ENCODE measurements at regions not wholly inside any gene's neighbourhood (a gene's known extent, or its start where the extent isn't known, plus 50 kb on each side); places are given as distances from the start of the nearest gene placed in this dataset.

DNA sequence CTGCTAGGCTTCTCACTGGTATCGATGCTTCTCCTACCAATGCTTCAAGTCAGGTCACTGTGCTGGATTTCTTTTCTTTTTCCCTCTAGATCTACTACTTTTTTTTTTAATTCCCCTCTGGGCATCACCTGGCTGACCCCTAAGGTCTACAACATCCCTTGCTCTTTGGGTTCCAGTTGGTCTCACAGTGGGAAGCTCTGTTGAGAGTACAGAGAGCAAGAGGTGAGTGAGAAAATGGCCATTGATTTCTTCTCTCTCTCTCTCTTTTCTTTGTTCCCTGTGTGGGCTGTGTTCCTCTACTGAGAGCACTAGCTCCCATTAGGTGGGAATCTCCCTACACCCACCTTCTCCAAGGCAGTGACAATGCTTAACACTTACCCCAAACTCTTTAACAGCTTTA lies 413.4 kb downstream of the KCNJ2 start:
- no peaks in the 10 kb centered on the region for H3K9me3 ChIP-seq (ENCODE audit: low read length)
- no peak overlapping the region for H2AFZ ChIP-seq (ENCODE audit: low read length)
- TF ChIP-seq, protein P1, sequence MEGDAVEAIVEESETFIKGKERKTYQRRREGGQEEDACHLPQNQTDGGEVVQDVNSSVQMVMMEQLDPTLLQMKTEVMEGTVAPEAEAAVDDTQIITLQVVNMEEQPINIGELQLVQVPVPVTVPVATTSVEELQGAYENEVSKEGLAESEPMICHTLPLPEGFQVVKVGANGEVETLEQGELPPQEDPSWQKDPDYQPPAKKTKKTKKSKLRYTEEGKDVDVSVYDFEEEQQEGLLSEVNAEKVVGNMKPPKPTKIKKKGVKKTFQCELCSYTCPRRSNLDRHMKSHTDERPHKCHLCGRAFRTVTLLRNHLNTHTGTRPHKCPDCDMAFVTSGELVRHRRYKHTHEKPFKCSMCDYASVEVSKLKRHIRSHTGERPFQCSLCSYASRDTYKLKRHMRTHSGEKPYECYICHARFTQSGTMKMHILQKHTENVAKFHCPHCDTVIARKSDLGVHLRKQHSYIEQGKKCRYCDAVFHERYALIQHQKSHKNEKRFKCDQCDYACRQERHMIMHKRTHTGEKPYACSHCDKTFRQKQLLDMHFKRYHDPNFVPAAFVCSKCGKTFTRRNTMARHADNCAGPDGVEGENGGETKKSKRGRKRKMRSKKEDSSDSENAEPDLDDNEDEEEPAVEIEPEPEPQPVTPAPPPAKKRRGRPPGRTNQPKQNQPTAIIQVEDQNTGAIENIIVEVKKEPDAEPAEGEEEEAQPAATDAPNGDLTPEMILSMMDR (IDR thresholded peaks at IDR 0.05; ENCODE audit: low read length): no peak
- TF ChIP-seq EZH2 (IDR thresholded peaks at IDR 0.05; ENCODE audit: borderline replicate concordance, low read length): no peak
- H3K27me3 ChIP-seq (ENCODE audit: insufficient read depth, low read length): no peaks in the 10 kb centered on the region
- no peak overlapping the region for H3K4me2 ChIP-seq (ENCODE audit: low read length)
- H3F3A ChIP-seq (ENCODE audit: insufficient read depth, low read length): no peaks in the 10 kb centered on the region
- no peaks in the 10 kb centered on the region for H4K20me1 ChIP-seq (ENCODE audit: insufficient read depth, low read length)
- H3K4me3 ChIP-seq (ENCODE audit: low read depth, low read length, poor library complexity, severe bottlenecking): no peak overlapping the region
- H3K79me2 ChIP-seq (ENCODE audit: insufficient read depth, low read length): no peaks in the 10 kb centered on the region
- no peak overlapping the region for H3K27ac ChIP-seq (ENCODE audit: low read depth, low read length, poor library complexity, severe bottlenecking)
- no peaks in the 10 kb centered on the region for H3K4me1 ChIP-seq (ENCODE audit: insufficient read depth, low read length, severe bottlenecking)
- H3K36me3 ChIP-seq (ENCODE audit: insufficient read depth, low read length): no peaks in the 10 kb centered on the region
- H3K9ac ChIP-seq (ENCODE audit: low read length): no peak overlapping the region
- no peaks in the 10 kb centered on the region for H3K9me2 ChIP-seq (ENCODE audit: low read depth, low read length)

DNA sequence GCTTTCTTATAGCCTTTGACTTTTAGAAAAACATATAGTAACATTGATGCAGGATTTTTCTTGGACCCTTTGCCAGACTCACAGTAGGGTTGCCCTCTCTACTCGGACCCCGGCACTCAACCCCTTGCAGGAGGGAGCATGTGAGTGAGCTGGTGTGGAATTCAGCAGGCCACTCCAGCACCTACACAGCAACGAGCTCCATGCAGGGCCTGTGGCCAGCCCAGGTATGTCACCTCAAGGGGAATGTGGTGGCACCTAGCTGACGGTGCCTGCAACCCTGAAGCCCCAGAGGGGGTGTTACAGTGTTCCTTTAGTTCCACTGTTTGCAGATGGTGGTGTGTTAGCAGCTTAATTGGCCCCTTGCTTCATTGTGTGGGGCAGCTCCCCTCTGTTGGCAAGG lies 414.9 kb downstream of the KCNJ2 start:
- Histone ChIP-seq H4K20me1 (ENCODE audit: insufficient read depth, low read length) (no peaks in the 10 kb centered on the region), H3K9me2 (ENCODE audit: low read depth, low read length) (no peaks in the 10 kb centered on the region), H3K4me3 (ENCODE audit: low read depth, low read length, poor library complexity, severe bottlenecking) (no peak overlapping the region), H3K9me3 (ENCODE audit: low read length) (no peaks in the 10 kb centered on the region), H3K4me1 (ENCODE audit: insufficient read depth, low read length, severe bottlenecking) (no peaks in the 10 kb centered on the region), H3K27me3 (ENCODE audit: insufficient read depth, low read length) (no peaks in the 10 kb centered on the region), H3K9ac (ENCODE audit: low read length) (no peak overlapping the region), H3K79me2 (ENCODE audit: insufficient read depth, low read length) (no peaks in the 10 kb centered on the region), H2AFZ (ENCODE audit: low read length) (no peak overlapping the region), H3K4me2 (ENCODE audit: low read length) (no peak overlapping the region), H3F3A (ENCODE audit: insufficient read depth, low read length) (no peaks in the 10 kb centered on the region), H3K36me3 (ENCODE audit: insufficient read depth, low read length) (no peaks in the 10 kb centered on the region), H3K27ac (ENCODE audit: low read depth, low read length, poor library complexity, severe bottlenecking) (no peak overlapping the region)
- TF ChIP-seq EZH2 (IDR thresholded peaks at IDR 0.05; ENCODE audit: borderline replicate concordance, low read length): no peak
- TF ChIP-seq, protein P1 (IDR thresholded peaks at IDR 0.05; ENCODE audit: low read length): no peak

DNA sequence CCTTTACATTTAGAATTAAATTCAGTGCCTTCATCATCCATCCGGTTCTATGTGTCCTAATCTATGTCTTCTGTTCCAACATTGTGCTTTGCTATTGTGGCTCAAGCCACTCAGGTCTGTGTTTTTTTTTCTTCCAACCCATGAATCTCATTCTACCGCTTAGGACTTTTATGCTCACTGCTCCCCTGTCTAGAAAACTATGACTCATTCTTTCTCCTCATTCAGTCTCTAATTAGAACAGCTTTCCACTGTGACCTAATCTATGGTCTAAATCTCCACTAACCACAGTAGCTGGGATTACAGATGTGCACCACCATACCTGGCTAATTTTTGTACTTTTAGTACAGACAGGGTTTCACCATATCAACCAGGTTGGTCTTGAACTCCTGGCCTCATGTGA lies 418.7 kb downstream of the KCNJ2 start:
- no peaks in the 10 kb centered on the region for H3K79me2 ChIP-seq (ENCODE audit: insufficient read depth, low read length)
- no peaks in the 10 kb centered on the region for H3K9me3 ChIP-seq (ENCODE audit: low read length)
- no peaks in the 10 kb centered on the region for H3K4me1 ChIP-seq (ENCODE audit: insufficient read depth, low read length, severe bottlenecking)
- H3K27ac ChIP-seq (ENCODE audit: low read depth, low read length, poor library complexity, severe bottlenecking): no peak overlapping the region
- no peaks in the 10 kb centered on the region for H3F3A ChIP-seq (ENCODE audit: insufficient read depth, low read length)
- H3K27me3 ChIP-seq (ENCODE audit: insufficient read depth, low read length): no peaks in the 10 kb centered on the region
- no peaks in the 10 kb centered on the region for H3K9me2 ChIP-seq (ENCODE audit: low read depth, low read length)
- H3K4me2 ChIP-seq (ENCODE audit: low read length): no peak overlapping the region
- H3K4me3 ChIP-seq (ENCODE audit: low read depth, low read length, poor library complexity, severe bottlenecking): no peak overlapping the region
- H3K9ac ChIP-seq (ENCODE audit: low read length): no peak overlapping the region
- no peak for TF ChIP-seq EZH2 (IDR thresholded peaks at IDR 0.05; ENCODE audit: borderline replicate concordance, low read length)
- TF ChIP-seq, protein P1 (IDR thresholded peaks at IDR 0.05; ENCODE audit: low read length): no peak
- no peaks in the 10 kb centered on the region for H3K36me3 ChIP-seq (ENCODE audit: insufficient read depth, low read length)
- no peak overlapping the region for H2AFZ ChIP-seq (ENCODE audit: low read length)
- H4K20me1 ChIP-seq (ENCODE audit: insufficient read depth, low read length): no peaks in the 10 kb centered on the region

All from OCI-LY1 (cell line).